ENCODE measurements at regions not wholly inside any gene's neighbourhood (a gene's known extent, or its start where the extent isn't known, plus 50 kb on each side); places are given as distances from the start of the nearest gene placed in this dataset.

- TF ChIP-seq, protein P1, sequence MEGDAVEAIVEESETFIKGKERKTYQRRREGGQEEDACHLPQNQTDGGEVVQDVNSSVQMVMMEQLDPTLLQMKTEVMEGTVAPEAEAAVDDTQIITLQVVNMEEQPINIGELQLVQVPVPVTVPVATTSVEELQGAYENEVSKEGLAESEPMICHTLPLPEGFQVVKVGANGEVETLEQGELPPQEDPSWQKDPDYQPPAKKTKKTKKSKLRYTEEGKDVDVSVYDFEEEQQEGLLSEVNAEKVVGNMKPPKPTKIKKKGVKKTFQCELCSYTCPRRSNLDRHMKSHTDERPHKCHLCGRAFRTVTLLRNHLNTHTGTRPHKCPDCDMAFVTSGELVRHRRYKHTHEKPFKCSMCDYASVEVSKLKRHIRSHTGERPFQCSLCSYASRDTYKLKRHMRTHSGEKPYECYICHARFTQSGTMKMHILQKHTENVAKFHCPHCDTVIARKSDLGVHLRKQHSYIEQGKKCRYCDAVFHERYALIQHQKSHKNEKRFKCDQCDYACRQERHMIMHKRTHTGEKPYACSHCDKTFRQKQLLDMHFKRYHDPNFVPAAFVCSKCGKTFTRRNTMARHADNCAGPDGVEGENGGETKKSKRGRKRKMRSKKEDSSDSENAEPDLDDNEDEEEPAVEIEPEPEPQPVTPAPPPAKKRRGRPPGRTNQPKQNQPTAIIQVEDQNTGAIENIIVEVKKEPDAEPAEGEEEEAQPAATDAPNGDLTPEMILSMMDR (conservative IDR thresholded peaks at IDR 0.05 in 1 of 2, IDR thresholded peaks at IDR 0.05 in 1 of 2; ENCODE audit: extremely low read depth in 1 of 2, insufficient read depth in 1 of 2, low read depth in 1 of 2, low read length in 2 of 2), result no peak
- no peak for TF ChIP-seq EZH2 (IDR thresholded peaks at IDR 0.05; ENCODE audit: borderline replicate concordance, low read length)
These were observed 246.0 kb downstream of the NAF1 start for GRCh38 chr4:162920649-162921048.
